NCI-H524 (cell line): ENCODE measurements at regions not wholly inside any gene's neighbourhood (a gene's known extent, or its start where the extent isn't known, plus 50 kb on each side); places are given as distances from the start of the nearest gene placed in this dataset.
A peak's percentile ranks its signal among the peaks of the same experiment; 100 is the strongest.
"Not testable (repeated sequence)": the region's sequence is repeated elsewhere in the genome, so short reads cannot be mapped to it uniquely, and the experiment has no call there.

Source experiments
- DNase-seq, 2 experiments: peaks; one replicate each; lab custom pipeline; 2025; lab: John Stamatoyannopoulos, UW

- DNase-seq = no peak
Observed at GRCh38 chr10:130512936-130513335, 376.7 kb downstream of the GLRX3 start.

DNA sequence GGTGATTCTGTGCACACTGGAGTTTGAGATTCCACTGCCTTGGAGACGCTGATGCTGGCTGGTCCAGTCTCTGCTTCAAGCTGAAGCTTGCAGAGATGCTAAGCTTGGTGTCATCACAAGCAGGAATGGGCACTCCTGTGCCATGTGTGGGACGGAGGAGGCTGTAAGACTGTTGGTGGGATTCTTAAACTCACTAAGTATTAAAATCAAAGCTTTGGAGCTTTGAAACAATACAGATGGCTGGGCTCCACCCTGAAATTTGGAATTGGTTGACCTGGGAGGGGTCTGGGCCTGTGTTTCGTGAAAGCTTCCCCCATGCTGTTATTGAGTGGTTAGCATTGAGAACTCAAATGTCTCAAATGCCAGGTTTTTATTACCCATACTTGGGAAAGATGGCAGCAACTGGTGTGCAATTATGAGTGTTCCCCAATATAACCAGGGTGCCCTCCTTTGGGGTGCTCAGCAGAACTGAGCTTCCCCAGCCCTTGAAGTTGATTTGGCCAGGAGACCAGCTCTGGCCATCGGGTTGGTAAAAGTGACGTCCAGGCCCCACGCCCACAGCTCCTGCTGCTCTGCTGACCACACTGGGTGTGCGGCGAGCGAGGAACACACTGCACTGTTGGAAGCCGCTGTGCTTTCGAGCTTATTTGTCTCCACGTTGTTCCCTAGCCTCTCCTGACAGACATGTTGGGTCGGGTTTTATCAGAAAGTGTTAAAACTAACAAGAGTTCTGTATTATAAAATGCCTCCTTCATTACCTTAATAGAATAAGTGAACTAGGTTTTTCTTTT, 377.7 kb downstream of the GLRX3 start:
- no peak for DNase-seq

DNA sequence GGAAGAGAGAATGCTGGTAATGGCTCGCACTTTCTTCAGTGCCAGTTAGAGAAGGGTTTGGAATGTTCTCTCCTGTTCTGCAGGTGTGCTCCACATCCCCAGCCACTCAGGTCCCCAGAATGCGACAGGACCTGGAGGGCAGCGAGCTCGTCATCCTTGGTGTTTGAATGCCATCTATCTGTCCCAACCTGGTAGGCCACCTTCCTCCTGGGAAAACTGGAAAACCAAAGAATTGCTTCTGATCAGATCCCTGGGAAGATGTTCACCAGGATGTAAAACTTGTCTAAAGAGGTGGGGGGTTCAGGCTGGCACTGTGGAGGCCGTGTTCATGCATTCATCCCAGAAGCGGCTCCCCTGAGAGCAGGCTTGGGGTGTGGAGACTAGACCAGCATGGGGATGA, 379.5 kb downstream of the GLRX3 start:
- DNase-seq = no peak

GRCh38 chr10:130516141-130516735, 380.0 kb downstream of the GLRX3 start:
- DNase-seq = no peak

GRCh38 chr10:130518921-130519320, 382.7 kb downstream of the GLRX3 start:
- DNase-seq = not testable (repeated sequence)

DNA sequence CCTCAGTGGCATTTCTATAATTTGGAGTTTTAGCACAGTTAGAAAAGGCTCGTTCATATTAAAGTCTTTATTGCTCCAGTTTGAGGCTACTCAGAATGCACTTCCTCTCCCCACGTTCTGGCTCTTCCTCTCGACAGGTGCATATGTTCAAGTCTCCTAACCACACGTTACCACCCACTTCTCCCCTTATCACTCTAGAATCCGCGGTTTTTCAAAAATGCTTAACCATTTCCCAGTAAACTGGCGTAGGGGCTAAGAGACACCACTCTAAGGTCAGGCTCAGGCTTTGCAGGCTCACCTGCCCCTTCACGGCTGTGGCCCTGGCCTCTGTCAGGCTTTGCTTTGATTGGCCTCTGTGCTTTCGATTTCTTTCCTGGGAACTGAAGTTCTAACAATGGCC, 383.6 kb downstream of the GLRX3 start:
- no peak for DNase-seq

DNA sequence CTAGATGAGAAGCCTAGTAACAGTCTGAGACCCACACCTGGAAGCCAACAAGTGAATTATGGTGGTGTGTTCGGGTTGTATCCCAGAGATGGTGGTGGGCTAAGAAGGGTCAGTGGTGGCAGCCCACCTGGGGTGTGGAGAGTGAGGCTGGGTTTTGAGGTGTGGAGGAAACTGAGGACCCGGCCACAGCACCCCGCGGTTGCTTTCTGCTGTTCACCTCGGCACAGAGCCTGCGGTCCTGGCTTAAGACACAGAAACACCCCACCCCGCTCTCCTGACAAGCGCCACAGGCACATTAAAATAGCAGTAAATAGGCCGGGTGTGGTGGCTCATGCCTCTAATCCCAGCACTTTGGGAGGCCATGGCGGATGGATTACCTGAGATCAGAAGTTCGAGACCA, 395.1 kb downstream of the GLRX3 start:
- no peak for DNase-seq

GRCh38 chr10:130541090-130541489, 404.9 kb downstream of the GLRX3 start:
- no peak for DNase-seq

GRCh38 chr10:130542761-130543160, 406.6 kb downstream of the GLRX3 start:
- no peak for DNase-seq

GRCh38 chr10:130543794-130544193, 407.6 kb downstream of the GLRX3 start:
- DNase-seq = no peak

GRCh38 chr10:130545122-130545521, 408.9 kb downstream of the GLRX3 start:
- DNase-seq = no peak

DNA sequence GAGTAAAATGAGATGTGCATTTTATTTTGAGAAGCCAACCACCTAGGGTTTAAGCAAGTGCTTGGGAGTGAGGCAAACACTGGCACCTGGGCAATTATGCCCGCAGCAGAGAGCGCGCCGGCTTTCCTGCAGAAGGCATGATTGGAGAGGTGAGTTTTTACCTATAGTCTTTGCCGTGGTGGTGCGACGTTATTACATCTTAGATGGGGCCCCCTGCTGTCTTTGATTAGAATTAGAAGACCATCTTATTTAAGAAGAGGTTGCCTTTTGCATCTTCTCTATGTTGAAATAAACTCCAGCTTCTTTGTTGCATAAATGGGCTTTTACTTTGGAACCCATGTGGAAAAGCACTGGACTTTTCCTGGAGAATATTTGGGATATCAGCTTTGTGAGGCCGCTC, 409.5 kb downstream of the GLRX3 start:
- peak in 1 of 2 experiments; percentile 0 for DNase-seq

GRCh38 chr10:130546841-130547240, 410.6 kb downstream of the GLRX3 start:
- no peak for DNase-seq

DNA sequence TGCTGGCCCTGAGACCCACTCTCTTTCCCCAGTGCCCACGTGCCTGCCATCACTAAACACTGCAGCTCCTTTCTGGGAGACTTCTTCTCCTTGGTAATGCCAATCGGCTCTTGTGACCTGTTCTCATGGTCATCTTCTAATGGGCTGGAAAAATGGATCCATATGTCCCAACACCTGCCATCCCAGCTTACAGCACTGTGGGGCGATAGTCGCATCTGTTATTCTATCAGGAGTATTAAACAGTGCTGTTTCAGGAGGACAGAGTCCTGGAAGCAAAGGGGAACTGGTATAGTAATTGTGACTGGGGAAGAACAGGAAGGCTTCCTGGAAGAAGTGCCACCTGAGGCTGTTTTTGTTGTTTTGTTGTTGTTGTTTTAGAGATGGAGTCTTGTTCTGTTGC, 411.2 kb downstream of the GLRX3 start:
- DNase-seq = peak in 1 of 2 experiments; percentile 32

- no peak for DNase-seq
Observed at GRCh38 chr10:130550952-130551674, 414.9 kb downstream of the GLRX3 start.

- no peak for DNase-seq
Observed at GRCh38 chr10:130551676-130552075, 415.5 kb downstream of the GLRX3 start.

- DNase-seq = peak; percentile 27 to 34
Observed at GRCh38 chr10:130553826-130554225, 417.6 kb downstream of the GLRX3 start.

DNA sequence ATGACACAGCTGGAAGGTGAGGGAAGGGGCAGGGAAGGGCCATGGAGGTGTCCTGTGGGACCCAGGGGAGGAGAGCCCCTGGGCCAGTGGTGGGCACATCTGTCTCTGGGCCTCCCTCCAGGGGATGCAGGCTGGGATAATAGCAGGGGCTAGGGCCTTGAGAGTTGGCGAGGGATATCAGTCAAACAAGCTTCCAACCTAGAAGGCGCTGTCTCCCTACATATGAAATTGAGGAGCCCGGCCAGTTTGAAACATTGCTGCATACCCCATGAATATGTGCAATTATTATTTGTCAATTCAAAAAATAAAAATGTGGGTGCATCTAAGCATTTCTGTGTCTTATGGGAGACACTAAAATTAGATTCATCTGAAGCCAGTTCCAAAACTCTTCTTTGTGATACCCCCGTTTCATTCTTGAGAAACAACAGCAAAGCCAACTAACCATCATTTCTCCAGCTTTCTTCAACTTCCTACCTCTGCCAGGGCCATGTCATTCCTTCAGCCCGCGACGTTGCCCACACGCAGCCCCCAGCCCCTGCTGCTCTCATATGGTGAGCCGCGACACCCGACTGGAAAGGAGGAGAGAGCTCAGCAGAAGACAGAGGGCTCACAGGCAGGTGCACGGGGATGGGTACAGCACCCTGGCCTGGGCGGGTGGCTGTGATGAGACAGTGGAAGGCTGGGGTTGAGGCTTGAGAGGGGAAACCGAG, 418.7 kb downstream of the GLRX3 start:
- DNase-seq = no peak

- no peak for DNase-seq
Observed at GRCh38 chr10:130555411-130555750, 419.2 kb downstream of the GLRX3 start.

- peak; percentile 45 to 63 for DNase-seq
Observed at GRCh38 chr10:130557181-130557845, 421.1 kb downstream of the GLRX3 start.

DNA sequence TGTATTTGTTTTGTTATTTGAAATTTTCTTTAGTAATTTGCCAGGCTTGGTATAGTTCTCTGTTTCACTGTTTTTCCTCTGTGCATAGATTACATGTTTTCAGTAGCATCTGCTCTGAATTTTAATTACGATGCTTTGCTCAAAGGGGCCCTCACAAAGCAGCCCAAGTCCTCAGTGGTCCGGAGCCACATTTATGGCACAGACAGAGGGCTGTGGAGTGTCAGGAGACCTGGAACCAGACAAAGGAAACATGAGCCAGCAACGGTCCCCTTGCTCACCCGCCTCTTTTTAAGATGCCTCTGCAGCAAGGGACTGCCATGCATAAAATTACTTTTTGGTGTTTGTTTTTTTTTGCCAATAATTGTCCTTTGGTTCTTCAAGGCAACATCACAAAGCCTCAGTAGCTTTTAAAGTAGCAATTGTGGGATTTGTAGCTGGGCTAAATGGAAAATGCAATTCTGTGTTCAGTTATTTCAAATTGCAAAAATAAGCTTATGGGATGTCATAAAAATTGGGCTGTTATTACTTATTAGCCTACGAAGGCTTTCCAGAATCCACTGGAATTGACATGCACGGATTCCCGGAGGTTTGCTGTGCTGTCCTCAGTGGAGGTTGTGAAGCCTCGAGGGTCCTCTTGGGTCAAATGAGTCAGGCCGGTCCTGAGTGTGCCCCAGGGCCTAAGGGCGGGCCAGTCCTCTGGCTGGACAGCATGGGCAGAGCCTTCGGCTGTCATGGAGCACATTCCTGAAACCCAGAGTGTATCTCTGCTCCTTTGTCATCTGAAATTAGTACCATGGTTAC, 422.8 kb downstream of the GLRX3 start:
- DNase-seq = no peak
